ENCODE measurements at regions not wholly inside any gene's neighbourhood (a gene's known extent, or its start where the extent isn't known, plus 50 kb on each side); places are given as distances from the start of the nearest gene placed in this dataset.

DNA sequence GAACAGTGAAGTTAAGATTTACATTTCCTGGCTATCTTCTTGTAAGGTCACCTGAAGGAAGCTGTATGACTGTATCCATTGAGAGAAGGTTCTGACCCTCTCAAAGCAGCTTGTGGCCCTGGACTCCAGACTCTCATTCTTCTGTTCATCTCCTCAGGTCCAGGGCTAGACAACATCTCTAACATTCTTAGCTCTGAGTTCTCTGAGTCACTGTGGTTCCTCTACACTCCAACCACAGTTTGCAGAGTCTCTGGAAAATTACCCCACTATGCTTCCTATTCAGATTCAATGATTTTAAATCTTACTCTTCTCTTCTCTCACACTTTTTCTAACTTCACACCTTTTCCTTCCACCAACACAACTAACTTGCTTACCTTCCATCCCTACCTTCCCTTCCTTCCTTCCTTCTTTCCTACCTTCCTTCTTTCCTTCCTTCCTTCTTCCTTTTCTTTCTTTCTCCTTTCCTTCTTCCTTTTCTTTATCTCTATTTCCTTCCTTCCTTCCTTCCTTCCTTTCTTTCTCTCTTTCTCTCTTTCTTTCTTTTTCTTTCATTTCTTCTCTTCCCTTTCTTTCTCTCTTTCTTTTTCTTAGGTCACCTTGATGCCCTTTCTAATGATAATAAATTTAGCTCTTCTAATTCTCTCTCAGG, 824.3 kb upstream of the ZEB2 start:
- no peaks in the 10 kb centered on the region for H3K9me3 Mint-ChIP-seq (ENCODE audit: low read depth)
- H3K36me3 Mint-ChIP-seq (ENCODE audit: insufficient read depth), result no peaks in the 10 kb centered on the region
- no peak for DNase-seq (ENCODE audit: low spot score, unreplicated experiment)
- H3K4me3 Mint-ChIP-seq (ENCODE audit: low read depth), result no peak overlapping the region
- H3K4me1 Mint-ChIP-seq (ENCODE audit: low read depth), result no peaks in the 10 kb centered on the region
- H3K27me3 Mint-ChIP-seq, result no peaks in the 10 kb centered on the region
- H3K27ac Mint-ChIP-seq, result no peak overlapping the region
- TF ChIP-seq, protein P1, sequence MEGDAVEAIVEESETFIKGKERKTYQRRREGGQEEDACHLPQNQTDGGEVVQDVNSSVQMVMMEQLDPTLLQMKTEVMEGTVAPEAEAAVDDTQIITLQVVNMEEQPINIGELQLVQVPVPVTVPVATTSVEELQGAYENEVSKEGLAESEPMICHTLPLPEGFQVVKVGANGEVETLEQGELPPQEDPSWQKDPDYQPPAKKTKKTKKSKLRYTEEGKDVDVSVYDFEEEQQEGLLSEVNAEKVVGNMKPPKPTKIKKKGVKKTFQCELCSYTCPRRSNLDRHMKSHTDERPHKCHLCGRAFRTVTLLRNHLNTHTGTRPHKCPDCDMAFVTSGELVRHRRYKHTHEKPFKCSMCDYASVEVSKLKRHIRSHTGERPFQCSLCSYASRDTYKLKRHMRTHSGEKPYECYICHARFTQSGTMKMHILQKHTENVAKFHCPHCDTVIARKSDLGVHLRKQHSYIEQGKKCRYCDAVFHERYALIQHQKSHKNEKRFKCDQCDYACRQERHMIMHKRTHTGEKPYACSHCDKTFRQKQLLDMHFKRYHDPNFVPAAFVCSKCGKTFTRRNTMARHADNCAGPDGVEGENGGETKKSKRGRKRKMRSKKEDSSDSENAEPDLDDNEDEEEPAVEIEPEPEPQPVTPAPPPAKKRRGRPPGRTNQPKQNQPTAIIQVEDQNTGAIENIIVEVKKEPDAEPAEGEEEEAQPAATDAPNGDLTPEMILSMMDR (IDR thresholded peaks at IDR 0.05; ENCODE audit: unreplicated experiment), result no peak

DNA sequence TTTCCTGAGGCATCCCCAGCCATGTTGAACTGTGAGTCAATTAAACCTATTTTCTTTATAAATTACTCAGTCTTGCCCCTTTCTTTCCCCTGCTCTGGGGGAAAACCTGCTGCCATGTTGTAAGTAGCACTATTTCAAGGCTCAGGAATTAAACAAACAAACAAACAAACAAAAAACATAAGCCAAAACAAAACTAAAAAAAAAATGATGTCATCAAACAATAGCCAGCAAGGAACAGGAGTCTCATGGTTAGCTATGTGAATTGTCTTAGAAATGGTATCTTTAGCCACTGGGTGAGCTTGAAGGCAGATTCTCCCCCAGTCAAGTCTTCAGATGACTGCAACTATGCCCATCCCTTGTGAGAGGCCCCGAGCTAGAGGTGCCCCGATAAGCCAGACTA, 823.4 kb upstream of the ZEB2 start:
- DNase-seq (ENCODE audit: low spot score, unreplicated experiment), result no peak
- TF ChIP-seq, protein P1 (IDR thresholded peaks at IDR 0.05; ENCODE audit: unreplicated experiment), result no peak
- Mint-ChIP-seq H3K9me3 (ENCODE audit: low read depth) (no peaks in the 10 kb centered on the region), H3K4me3 (ENCODE audit: low read depth) (no peak overlapping the region), H3K36me3 (ENCODE audit: insufficient read depth) (no peaks in the 10 kb centered on the region), H3K27me3 (no peaks in the 10 kb centered on the region), H3K27ac (no peak overlapping the region), H3K4me1 (ENCODE audit: low read depth) (no peaks in the 10 kb centered on the region)

DNA sequence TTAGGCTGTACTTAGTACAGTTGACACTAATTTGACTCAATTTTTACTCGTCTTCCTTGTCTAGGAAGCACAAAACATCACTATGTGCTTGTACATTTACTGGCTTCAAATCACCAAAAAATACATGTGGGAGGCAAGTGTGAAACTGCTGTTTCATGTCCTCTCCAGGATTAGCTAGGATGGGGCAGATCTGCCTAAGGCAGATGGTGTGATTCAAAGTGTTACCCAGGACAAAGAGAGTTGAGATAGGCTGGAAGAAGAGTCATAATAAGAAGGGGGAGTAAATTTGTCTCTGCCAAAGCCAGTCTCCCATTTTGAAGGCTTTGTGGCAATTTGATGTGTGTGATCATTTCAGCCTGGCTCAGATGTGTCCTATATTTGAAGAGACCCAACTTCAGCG, 821.6 kb upstream of the ZEB2 start:
- Mint-ChIP-seq H3K4me1 (ENCODE audit: low read depth) (no peaks in the 10 kb centered on the region), H3K4me3 (ENCODE audit: low read depth) (no peak overlapping the region), H3K27me3 (no peaks in the 10 kb centered on the region), H3K27ac (no peak overlapping the region), H3K36me3 (ENCODE audit: insufficient read depth) (no peaks in the 10 kb centered on the region), H3K9me3 (ENCODE audit: low read depth) (no peaks in the 10 kb centered on the region)
- TF ChIP-seq, protein P1 (IDR thresholded peaks at IDR 0.05; ENCODE audit: unreplicated experiment), result no peak
- DNase-seq (ENCODE audit: low spot score, unreplicated experiment), result no peak

DNA sequence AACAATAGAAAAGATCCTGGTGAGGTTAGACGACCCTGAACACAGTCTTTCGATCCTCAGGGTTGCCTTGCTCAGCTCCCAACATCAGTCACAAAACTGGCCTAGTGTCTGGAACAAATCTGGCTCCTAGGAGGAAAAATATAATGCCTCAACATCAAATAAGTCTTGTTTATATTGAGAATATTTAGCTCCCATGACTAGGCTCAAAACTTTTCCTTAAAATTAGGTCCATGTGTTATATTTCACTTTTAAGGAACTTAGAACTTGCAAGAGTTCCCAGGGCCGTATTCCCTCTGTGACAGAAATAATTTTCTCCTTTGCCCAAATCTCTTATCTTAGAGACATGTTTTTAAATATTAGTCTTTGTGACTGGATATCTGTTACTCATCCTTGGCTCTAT, 819.7 kb upstream of the ZEB2 start:
- Mint-ChIP-seq H3K27ac (no peak overlapping the region), H3K27me3 (no peaks in the 10 kb centered on the region), H3K36me3 (ENCODE audit: insufficient read depth) (no peaks in the 10 kb centered on the region), H3K4me1 (ENCODE audit: low read depth) (no peaks in the 10 kb centered on the region), H3K4me3 (ENCODE audit: low read depth) (no peak overlapping the region), H3K9me3 (ENCODE audit: low read depth) (no peaks in the 10 kb centered on the region)
- DNase-seq (ENCODE audit: low spot score, unreplicated experiment), result no peak
- TF ChIP-seq, protein P1 (IDR thresholded peaks at IDR 0.05; ENCODE audit: unreplicated experiment), result no peak

DNA sequence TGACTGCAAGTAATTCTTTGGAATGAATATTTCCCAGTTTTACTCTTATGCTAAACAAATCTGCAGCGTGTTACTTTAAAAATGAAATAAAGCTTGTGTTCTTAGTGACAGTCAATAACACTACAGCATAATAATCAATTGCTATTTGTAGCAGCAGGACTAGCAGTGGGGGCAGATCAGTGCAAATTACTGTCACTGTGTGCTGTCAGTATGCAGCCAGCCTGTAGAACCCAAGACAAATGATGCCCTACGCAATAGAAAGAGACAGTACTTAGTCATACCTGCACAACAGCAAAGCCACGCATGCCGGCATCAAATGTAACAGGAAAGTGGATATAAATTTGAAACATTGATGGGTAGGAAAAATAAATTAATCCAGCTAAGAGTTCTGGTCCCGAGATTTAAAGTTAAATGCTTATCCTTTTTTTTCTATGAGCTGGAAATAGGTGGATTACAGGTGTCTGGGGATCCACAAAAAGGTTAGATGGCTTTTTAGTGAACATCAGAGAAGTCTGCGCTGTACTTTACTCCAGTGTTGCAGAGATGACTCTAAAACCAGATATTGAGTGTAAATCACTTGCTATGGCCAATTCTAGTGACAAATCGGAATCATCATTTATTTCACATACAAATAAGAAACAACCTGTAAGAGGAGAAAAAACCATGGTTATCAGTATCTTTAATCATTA, 812.4 kb upstream of the ZEB2 start:
- Mint-ChIP-seq H3K4me1 (ENCODE audit: low read depth) (peaks cover 7% of the 10 kb centered on the region), H3K4me3 (ENCODE audit: low read depth) (no peak overlapping the region), H3K27ac (no peak overlapping the region), H3K9me3 (ENCODE audit: low read depth) (no peaks in the 10 kb centered on the region), H3K27me3 (no peaks in the 10 kb centered on the region), H3K36me3 (ENCODE audit: insufficient read depth) (no peaks in the 10 kb centered on the region)
- TF ChIP-seq, protein P1 (IDR thresholded peaks at IDR 0.05; ENCODE audit: unreplicated experiment), result no peak
- no peak for DNase-seq (ENCODE audit: low spot score, unreplicated experiment)

All from progenitor cell of endocrine pancreas (in vitro differentiated cells).